ENCODE measurements at regions not wholly inside any gene's neighbourhood (a gene's known extent, or its start where the extent isn't known, plus 50 kb on each side); places are given as distances from the start of the nearest gene placed in this dataset.

GRCh38 chr2:8628866-8629209, 53.0 kb upstream of the ID2 start:
- POLR2A ChIA-PET, result no interaction called here
- no peak for DNase-seq (ENCODE audit: extremely low spot score)
- TF ChIP-seq CTCF (IDR thresholded peaks at IDR 0.05; ENCODE audit: control extremely low read depth, extremely low read depth, low read depth, missing control alignments), result no peak
- CTCF ChIA-PET, result no interaction called here

DNA sequence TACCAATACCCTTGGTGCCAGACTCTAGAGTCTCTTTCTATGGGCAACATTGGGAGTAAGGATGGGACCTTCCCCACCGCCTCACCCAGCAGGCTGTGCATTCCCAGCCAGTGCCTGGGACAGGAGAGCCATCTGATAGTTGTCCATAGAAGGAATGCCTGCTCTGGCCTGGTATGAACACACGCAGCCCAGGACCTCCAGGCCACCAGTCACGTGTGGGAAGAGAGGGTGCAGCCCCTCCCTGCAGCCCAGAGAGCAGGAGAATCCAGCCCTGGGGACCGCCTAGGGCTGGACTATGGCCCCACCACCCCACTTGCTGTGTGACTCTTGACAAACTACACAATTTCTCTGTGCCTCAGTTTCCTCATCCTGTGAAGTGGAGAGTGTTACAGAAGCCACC, 52.5 kb upstream of the ID2 start:
- ChIA-PET CTCF (no interaction called here), POLR2A (no interaction called here)
- DNase-seq (ENCODE audit: extremely low spot score), result no peak
- TF ChIP-seq CTCF (IDR thresholded peaks at IDR 0.05; ENCODE audit: control extremely low read depth, extremely low read depth, low read depth, missing control alignments), result no peak

- TF ChIP-seq CTCF (IDR thresholded peaks at IDR 0.05; ENCODE audit: control extremely low read depth, extremely low read depth, low read depth, missing control alignments), result no peak
- DNase-seq (ENCODE audit: extremely low spot score), result no peak
- POLR2A ChIA-PET, result interaction anchor here (1.4 kb wide), 1 partner anchor 52 kb away, joined by 3 read pairs; no protein-coding TSS in a partner anchor
- CTCF ChIA-PET, result no interaction called here
These were observed 51.0 kb upstream of the ID2 start for GRCh38 chr2:8630676-8631464.

DNA sequence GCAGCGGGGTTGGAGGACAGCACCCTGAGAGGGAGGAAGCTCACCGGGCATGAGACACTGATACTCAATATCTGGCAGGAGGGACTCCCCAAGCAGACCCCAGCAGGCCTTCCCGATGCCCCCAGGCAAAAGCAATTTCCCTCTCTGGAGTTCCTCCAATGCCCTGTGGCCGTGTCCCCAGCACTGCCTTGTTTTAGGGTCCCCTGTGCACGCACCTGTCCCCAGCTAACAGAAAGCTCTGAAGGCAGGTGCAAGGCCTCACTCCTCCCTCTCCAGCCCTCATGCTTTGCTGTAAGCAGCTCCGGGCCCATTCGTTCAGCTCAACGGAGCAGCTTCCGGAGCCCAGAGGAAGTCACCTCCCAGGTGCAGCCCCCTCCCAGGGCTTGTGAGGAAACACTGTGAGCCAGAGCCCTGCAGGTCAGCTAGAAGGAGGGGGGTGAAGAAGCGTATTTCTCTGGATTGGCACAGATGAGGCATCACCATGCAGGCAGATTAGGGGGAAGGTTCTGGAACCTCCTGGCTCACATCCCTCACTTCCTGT, 50.3 kb upstream of the ID2 start:
- POLR2A ChIA-PET, result interaction anchor here (1.4 kb wide), 1 partner anchor 51 kb away, joined by 3 read pairs; no protein-coding TSS in a partner anchor
- CTCF ChIA-PET, result interaction anchor here (1.2 kb wide), 1 partner anchor 10 kb away, joined by 3 read pairs; no protein-coding TSS in a partner anchor
- DNase-seq (ENCODE audit: extremely low spot score), result no peak

More for the DNA sequence above, 50.3 kb upstream of the ID2 start:
- TF ChIP-seq CTCF (IDR thresholded peaks at IDR 0.05; ENCODE audit: control extremely low read depth, extremely low read depth, low read depth, missing control alignments), result no peak
